ENCODE measurements at regions not wholly inside any gene's neighbourhood (a gene's known extent, or its start where the extent isn't known, plus 50 kb on each side); places are given as distances from the start of the nearest gene placed in this dataset.

GRCh38 chr11:13225038-13226001, 52.3 kb upstream of the BMAL1 start:
- DNase-seq = no peak

GRCh38 chr11:13227676-13228255, 49.8 kb upstream of the BMAL1 start:
- no peak for DNase-seq

Data from activated CD4-positive, CD25-positive, alpha-beta regulatory T cell treated with anti-CD3 and anti-CD28 coated beads, Interleukin-2, amount 50 U/mL, for 72 hours (primary cell).